HG02610 (cell line): ENCODE measurements at regions not wholly inside any gene's neighbourhood (a gene's known extent, or its start where the extent isn't known, plus 50 kb on each side); places are given as distances from the start of the nearest gene placed in this dataset.
"Not testable (repeated sequence)": the region's sequence is repeated elsewhere in the genome, so short reads cannot be mapped to it uniquely, and the experiment has no call there.

Experiments used
- ATAC-seq: cut with Tn5 transposase; IDR thresholded peaks from one replicate; pipeline ENCODE4 v1.9.1; 2021; ENCODE audit warnings: mild to moderate bottlenecking, moderate library complexity; ENCODE audit not compliant: unreplicated experiment

DNA sequence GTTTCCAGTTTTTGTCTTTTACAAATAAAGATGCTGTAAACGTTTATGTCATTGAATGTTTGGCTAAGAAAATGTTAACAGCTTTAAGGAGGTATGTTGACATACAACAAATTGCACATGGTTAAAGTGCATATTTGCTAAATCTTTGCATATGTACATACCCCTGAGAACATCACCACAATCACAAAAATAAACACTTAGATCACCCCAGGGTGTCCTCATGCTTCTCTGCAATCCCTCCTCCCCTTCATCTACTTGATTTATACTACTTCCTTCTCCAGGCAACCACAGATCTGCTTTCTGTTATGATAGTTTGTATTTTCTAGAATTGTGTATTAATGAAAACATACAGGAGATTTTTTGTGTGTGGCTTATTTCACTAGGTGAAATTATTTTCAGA is 209.5 kb downstream of the GLRX3 start:
- no peak for ATAC-seq

DNA sequence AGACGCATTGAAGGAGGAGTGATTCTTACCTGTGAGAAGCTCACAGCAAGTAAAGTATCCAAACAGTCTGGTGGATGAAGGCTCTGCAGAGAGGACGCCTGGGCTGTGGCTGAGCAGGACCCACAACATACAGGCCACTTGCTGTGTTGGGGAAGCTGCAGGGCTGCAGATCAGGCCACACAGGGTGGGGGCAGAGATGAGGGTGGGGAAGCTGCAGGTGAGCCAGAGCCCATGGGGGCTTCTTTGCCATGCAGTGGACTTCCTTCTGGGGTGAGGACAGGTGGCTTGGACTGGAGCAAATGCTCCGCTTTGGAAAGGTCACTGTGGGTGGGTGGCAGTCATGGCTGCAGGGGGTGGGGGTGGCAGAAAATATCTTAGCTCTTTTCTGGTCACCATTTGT is 214.8 kb downstream of the GLRX3 start:
- ATAC-seq = no peak

DNA sequence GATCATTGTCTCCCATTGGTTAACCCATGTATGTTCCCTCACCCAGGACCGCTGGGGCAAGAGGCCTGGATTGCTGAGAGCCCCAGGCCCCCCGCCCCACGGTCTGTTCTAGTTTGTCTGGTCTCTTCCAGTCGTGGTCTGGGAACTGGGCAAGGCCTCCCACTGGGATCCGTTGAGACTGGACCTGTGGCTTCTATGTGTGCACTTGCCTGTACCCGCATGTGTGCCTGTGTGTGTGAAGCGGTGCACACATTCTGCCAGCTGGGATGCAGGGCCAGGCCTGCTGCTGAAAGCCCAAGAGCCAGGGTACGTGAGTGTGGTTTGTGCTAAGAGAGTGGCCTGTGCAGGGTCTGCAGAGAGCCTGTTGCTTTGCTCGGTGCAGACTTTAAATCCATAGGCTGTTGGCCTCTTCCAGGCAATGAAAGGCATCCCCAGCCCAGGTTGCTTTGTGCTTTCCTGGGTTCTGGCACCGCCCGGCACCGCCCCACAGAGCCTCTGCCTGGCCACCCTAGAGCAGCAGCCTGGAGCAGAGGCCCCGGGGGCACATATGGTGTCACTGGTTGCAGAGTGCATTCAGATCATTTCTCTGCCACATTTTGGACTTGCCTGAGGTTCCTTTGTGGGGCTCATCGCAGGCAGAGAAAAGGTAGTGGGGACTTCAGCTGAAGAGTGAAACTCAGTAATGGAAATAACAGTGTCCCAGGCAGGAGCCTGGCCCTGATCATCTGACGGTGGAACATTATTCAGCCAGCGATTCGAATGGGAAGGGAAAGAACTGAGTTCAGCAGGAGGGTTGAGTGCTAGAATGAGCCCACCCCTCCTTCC is 215.5 kb downstream of the GLRX3 start:
- no peak for ATAC-seq

DNA sequence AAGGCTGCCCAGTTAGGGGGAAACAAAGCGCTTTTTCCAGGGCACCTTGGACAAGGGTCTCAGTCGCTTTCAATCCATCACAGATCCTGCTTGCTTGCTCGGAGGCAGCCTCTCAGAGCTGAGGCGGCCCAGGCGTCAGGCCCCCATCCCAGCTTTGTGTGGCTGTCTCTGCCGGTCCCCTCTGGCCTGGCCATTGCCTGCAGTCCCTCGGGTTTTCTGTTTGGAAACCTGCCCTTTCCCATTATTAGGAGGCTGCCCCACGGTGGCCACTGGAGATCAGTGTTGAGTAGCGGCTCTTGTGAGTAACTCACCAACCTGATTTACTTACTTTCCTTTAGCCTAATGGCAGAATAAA is 216.1 kb downstream of the GLRX3 start:
- ATAC-seq = no peak

DNA sequence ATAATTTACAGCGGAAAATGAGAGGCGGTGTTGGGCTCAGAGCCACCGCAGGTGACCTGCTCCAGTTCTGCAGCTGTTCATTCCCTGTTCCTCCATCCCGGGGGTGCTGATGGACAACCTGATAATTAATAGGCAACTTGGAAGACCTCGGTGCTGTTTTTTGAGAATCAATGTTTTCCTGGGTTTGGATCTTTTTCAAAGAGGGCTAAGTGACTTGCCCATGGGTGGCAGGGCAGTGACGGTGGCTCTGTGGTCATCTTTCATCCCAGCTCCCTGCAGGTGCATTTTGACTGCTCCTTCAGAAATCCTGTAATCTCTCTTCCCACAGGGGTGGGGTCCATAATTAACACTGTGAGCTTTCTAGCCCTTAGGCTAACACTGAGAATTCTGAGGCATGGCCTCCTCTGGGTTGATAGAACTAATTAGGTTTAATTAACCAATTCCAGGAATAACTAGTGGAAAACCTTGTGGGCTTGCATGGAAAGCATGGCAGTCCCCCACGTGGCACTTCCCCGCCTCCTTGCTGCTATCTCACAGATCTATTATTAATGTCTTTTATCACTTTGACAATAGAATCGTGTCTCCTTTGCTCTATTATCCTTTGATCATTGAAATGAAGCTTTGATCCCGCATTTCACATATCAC is 217.9 kb downstream of the GLRX3 start:
- no peak for ATAC-seq

DNA sequence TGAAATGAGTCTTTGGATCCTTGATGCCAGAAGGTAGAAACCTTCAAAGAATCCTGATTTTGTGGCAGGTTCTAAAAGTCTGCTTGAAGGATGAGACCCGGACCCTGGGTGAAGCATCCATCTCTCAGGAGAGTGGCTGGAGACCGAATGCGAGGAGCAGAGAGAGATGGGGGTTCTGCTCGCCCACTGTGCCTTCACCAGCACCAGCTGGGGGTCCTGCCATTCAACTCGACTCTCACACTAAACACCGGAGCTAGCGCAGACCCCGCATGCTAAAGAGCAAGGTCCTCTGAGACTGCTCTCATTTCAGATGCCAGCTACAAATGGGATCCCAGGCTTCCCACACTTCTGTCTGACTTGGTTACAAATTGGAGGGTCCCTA is 218.4 kb downstream of the GLRX3 start:
- no peak for ATAC-seq

DNA sequence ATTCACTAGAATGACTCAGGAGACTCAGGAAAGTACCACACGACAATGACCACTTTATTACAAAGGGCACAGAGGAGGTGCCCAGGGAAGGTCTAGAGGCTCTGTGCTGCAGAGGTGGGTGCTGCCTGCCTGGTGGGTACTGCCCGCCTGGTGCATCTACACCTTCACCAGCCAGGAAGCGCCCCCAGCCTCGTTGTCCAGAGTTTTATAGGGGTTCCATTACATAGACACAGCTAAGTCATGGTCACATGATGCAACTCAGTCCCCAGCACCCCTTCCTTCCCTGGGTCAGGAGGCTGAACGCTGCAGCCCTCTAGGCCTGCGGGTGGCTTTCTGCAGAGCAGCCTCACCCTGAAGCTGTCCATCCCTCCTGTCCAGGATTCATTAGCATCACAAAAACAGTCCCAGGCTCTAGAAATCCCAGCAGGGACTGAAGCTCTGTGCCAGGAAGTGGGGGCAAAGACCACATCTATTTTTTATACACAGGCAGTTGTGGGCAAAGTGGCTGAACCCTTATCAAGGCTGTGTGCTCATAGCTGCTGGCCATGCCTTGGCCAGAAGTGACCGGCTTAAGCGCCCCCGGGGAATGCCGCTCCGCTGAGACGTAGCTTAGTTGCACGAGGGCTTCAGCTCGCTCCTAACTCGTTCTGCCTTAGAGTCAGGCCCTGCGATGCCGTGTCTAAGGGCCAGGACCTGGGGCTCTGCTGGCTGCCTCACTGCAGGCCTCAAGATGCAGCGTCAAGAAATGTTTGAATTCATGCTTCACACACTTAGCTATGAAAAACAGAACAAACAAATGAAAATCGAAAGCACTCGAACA is 219.0 kb downstream of the GLRX3 start:
- no peak for ATAC-seq

DNA sequence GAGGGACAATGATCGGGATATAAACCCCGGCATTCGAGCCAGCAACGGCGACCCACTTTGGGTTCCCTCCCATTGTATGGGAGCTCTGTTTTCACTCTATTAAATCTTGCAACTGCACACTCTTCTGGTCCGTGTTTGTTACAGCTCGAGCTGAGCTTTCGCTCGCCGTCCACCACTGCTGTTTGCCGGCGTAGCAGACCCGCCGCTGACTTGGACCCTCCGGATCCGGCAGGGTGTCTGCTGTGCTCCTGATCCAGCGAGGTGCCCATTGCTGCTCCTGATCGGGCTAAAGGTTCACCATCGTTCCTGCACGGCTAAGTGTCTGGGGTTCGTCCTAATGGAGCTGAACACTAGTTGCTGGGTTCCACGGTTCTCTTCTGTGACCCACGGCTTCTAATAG is 220.2 kb downstream of the GLRX3 start:
- ATAC-seq = not testable (repeated sequence)

DNA sequence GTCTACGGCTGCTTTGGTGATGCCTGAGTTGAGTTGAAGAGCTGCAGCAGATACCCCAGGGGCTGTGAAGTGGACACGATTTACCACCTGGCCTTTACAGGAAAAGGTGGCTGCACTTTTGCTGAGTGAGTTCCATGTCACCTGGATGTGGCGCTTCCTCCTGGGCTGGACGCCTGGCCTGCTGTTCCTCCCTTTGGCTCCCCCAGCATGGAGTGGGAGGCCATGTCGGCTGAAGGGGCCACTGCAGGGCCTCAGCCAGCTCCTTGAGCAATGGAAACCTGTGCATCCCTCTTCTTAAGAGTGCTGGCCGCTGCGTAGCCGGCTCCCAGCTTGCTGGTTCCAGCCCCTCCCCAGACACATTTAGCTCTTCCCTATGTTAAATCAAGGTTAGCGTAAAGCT is 221.0 kb downstream of the GLRX3 start:
- no peak for ATAC-seq

DNA sequence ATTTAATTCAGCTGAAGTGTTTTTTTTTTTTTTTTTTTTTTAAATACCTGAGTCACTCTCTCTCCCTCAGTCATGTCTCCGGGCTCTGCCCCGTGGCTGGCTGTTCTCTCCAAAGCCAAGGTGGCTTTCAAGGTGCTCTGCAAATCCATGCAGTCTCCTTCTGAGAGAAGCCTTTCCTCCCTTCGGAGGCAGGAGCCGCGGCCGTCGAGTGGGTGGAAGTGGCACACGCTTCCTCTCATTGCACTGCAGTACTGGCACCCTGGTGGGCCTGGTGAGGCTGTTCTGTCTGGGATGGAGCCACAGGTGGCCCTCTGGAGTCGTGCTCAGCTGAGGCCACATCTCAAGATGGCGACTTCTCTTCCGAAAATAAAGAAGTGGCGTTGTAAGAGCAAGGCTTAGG is 221.8 kb downstream of the GLRX3 start:
- ATAC-seq = no peak

DNA sequence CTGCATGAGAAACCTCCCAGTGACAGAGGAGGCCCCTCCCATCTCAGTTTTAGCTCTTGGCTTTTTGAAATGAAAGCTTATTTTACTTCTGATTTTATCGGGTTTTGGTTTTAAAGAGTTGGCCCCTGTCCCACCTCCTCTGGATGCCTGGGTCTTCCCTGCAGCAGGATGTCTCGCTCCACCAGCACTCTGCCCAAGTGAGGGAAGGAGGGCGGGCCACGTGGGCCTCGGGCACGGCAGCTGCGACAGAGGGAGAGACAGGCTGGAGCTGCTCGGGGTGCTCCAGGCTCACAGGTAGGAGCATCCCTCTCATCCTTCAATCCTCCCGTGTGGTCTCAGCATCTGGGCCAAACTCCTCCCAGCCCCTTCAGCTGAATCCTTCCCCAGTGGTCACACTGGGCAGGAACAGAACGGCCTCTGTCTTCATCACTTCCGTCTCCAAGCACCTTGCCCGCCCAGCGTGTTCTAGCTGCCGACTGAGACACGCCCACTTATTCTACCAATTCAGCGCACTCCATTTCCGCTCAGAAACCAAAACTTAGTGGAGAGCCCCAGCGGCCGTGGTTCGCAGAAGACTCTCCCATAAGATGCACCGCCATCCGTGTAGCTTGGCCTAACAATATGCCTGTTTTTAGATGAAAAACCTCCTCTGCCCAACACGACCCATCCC is 222.9 kb downstream of the GLRX3 start:
- no peak for ATAC-seq

DNA sequence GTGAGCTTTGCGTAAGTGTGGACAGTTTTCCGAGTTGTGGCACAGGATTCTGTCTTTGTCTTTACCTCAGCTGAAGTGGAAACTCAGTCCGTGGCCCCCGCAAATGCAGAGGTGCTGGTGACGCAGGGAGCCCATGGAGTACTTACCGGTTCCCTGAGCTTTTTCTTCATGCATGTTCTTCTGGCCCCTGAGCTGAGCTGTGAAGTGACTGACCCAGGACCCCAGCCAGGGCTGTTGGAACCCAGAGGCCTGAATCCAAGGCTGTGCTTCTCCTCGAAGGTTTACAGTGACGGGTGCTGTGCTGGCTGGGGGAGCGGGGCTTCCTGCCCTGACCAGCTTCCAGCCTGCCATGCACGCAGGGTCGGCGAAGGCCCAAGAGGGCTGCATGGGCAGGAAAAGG is 223.5 kb downstream of the GLRX3 start:
- no peak for ATAC-seq

DNA sequence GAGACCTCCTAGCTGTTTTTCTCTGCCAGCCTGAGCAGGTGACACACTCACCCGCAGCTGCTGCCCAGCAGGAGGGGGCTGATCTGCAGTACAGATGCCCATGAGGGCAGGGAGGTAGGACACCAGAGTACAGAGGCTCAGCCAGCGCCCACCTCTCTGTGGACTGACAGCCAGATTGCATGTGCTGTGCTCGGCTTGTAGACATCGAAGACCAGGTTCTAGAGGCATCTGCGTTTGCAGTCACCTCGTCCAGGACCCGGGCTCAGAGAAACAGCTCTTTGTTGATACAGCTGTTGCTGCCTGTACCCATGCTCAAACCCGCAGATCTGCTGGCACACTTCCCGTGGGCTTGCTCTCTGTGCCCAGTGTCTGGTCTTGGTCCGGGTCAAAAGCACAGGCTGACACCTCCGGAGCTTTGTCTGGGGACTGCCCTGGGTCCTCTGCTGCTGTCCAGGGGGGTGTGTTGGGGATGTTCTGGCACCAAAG is 224.7 kb downstream of the GLRX3 start:
- ATAC-seq = no peak

DNA sequence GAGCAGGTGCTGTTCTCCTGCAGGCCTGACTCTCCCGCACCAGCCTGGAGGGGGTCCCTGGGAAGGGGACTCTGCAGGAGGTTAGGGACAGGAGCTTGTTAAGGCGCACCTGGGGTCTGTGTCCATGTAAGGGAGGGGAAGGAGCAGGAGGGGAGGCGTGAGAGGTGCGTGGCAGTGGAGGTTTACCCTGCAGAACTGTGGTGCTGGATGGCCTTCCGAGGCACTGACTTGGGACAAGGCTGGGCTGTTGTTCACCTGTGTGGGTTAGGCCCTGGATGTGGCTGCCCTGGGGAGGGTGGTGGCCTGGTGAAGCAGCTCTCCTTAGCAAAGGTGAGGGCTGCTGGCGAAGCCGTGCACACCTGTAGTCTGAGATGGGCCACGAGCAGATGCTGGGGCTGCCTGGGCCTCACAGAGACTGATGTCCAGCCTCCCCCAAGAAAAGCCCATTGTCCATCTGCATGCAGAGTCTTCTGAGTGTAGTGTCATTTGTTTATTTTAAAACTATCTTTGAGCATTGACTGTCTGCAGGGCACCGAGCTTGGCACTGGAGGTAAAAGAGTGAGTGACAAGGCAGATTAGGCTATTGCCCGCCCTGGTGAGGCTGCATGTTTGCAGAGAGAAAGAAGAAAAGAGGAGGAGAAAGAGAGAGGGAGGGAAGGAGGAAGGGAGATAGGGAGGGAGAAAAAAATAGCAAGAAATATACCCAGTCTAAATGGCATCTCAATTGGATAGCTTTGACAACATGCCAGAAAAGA is 225.3 kb downstream of the GLRX3 start:
- ATAC-seq = no peak

DNA sequence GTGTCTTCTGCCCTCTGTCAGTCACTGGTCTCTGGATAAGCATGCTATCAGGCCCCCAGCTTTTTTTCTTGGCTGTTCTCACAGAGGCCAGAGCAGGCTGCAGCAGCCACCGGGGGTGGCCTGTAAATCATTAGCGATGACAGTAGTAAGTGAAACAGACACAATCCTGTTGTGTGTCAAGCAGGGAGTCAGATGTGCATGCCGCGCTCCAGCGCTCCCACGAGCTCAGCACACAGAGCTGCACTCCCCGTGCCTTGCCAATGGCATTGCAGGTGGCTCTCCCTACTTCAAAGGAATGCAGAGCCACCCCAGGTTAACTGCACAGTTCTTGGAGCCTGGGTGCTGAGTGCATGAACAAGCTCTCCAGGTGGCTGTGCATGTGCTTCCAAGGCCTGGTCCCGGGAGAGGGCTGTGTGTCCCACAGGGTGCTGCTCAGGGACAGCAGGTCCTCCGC is 226.1 kb downstream of the GLRX3 start:
- ATAC-seq = no peak

DNA sequence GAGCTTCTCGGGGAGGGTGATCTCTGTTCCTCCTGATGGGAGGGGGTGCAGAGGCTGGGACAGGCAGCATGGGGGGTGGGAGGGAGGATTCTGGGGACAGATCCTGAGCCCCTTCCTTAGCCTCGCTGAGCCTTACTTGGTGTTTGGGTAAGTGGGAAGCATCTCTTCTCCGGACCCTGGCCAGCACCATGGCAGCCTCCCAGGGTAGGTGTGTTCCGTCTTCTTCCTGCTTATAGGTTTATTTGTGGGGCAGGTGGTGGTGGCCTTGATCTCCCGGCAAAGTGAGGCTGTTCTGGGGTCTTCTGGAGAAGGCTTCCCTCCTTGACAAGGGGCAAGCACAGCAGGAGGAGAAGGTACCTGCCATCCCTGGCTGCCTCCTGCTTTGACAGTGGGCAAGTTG is 226.9 kb downstream of the GLRX3 start:
- ATAC-seq = no peak

DNA sequence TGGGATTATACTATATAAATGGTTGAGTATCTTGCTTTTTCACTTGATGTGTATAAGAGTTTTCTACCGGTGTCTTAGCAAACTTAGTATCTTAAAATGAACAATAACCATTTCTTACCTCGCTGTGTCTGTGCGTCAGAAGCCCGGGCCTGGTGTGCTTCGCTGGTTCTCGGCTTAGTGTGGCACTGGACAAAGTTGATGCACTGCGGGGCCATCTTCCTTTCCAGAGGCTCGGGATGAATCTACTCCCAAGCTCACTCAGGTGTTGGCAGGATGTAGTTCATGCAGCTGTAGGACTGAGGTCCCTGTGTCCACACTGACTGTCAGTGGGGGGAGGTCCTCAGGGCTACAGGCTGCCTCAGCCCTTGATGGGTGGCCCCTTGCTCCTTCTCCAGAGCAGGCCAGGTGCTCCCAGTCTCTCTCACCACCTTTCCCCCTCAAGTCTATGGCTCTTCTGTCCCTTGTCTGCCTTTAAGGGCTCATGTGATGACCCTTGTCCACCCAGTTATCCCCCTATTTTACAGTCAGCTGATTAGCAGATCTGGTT is 227.8 kb downstream of the GLRX3 start:
- ATAC-seq = no peak

DNA sequence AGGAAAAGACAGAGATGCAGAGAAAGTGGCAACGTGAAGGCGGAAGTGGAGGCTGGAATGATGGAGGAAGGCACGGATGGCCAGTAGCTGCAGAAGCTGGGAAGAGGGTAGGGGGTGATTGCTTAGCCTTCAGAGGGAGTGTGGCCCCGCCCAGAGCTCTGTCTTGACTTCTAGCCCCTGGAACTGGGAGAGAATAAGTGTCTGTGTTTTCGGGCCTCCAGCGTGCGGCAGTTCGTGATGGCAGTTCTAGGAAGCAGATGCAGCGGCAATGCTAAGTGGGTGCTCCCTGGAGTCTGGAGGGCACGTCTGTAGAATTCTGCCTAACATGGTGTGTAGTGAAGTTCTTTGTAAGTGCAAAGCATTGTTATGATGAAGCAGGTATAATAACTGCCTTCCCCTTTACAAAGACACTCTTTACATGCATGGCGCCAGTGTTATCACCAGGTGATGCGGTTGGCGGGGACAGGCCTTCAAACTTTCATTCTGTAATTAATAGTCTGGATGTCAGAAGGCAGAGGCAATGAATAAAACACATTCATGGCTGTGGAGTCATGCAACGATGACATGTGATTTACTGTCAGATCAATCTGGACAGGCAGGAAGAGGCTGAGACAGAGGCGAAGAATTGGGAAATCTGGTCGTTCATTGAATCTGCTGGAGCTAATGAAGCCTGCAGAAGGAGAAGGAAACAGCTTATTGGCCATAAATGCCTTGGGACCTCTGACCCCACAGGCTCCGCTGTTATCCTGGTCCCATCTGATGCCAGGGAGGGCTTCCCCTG is 228.6 kb downstream of the GLRX3 start:
- no peak for ATAC-seq
